PC-9 (cell line): ENCODE measurements at regions not wholly inside any gene's neighbourhood (a gene's known extent, or its start where the extent isn't known, plus 50 kb on each side); places are given as distances from the start of the nearest gene placed in this dataset.

ENCODE experiments used
- CTCF ChIP-seq: fragments of 200-600 bp; sonication (generic); conservative IDR thresholded peaks from 2 replicates; pipeline ENCODE4 v1.6.1; 2017; ENCODE audit warnings: mixed run types, antibody characterized with exemption, mild to moderate bottlenecking, moderate library complexity
- EZH2 ChIP-seq: fragments of 200-600 bp; sonication (generic); IDR thresholded peaks from 2 replicates; pipeline ENCODE4 v1.8.0; 2017; ENCODE audit warnings: antibody characterized with exemption, low read depth

GRCh38 chrX:95716841-95717240, 967.8 kb upstream of the DIAPH2 start:
- TF ChIP-seq CTCF (no peak), EZH2 (no peak)
